ENCODE measurements at regions not wholly inside any gene's neighbourhood (a gene's known extent, or its start where the extent isn't known, plus 50 kb on each side); places are given as distances from the start of the nearest gene placed in this dataset.

GRCh38 chr18:7172611-7173010 is 55.0 kb upstream of the LAMA1 start:
- no peak for TF ChIP-seq POLR2AphosphoS5 (IDR thresholded peaks at IDR 0.05)
- no peak for TF ChIP-seq POLR2A (IDR thresholded peaks at IDR 0.05)

Data from sigmoid colon (tissue), 4 donors.